ENCODE measurements at regions not wholly inside any gene's neighbourhood (a gene's known extent, or its start where the extent isn't known, plus 50 kb on each side); places are given as distances from the start of the nearest gene placed in this dataset.

DNA sequence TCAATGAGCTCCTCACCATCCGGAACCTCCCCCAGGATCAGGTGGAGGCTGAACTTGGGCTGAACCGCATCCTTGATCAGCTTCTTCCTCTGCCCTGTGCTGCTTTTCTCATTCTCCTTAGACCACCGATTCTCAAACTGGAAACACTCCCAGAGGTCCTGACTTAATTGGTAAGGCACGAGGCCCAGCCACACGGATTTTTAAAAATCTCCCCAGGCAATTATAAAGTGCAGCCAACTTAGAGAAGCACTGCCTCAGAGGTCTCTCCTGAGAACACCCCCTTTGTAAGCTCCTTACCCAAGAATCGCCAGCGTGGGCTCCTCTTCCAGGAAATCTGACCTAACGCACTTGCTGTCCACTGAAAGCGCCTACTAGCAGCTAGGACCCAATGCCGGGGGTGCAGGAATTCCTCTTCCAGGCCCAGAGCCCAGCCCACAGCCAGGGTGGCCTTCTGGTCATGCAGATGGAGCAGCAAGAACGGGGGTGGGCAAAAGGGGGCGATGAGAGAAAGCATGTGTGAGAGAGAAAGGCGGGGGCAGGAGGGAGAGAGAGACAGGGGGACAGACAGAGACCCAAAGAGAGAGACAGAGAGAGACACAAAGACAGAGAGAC lies 66.9 kb upstream of the CACNA1A start:
- no peaks in the 10 kb centered on the region for H4K20me1 ChIP-seq (ENCODE audit: insufficient read depth)
- DNase-seq (ENCODE audit: low read depth, low spot score) (no peak), ATAC-seq (no peak)
- RAD21 ChIA-PET (ENCODE audit: low non-redundant PET in 1 of 2, low total read pairs in 2 of 2, uncharacterized antibody in 2 of 2, unreplicated experiment in 2 of 2), result interaction anchor here in 1 of 2 experiments (0.7 kb wide), 2 partner anchors 108 to 128 kb away, joined by 3 to 8 read pairs; no protein-coding TSS in a partner anchor
- H3K9me3 ChIP-seq (ENCODE audit: control insufficient read depth in 1 of 2, insufficient read depth in 1 of 2, low read depth in 1 of 2, low read length in 2 of 2), result peaks cover 15 to 19% of the 10 kb centered on the region in 2 experiments; a peak in 3 of 4 replicates
- no peaks in the 10 kb centered on the region for H3K36me3 ChIP-seq (ENCODE audit: control insufficient read depth in 1 of 2, insufficient read depth in 2 of 2, low read length in 2 of 2)
- peaks cover 0 to 6% of the 10 kb centered on the region in 2 experiments; a peak in 1 of 4 replicates for H3K4me1 ChIP-seq (ENCODE audit: control insufficient read depth in 1 of 2, insufficient read depth in 2 of 2, low read length in 2 of 2)
- H3K27me3 ChIP-seq (ENCODE audit: insufficient read depth, low read length), result no peaks in the 10 kb centered on the region
- no peak overlapping the region for H3K4me2 ChIP-seq (ENCODE audit: low read length)
- no peak for TF ChIP-seq CEBPB (IDR thresholded peaks at IDR 0.05; ENCODE audit: low read depth)
- TF ChIP-seq EZH2phosphoT487 (IDR thresholded peaks at IDR 0.05; ENCODE audit: borderline replicate concordance), result no peak
- no peak for TF ChIP-seq TCF7L2 (IDR thresholded peaks at IDR 0.05; ENCODE audit: borderline replicate concordance, extremely low read depth, insufficient read depth, insufficient read length)
- no peak for TF ChIP-seq POLR2AphosphoS5 (IDR thresholded peaks at IDR 0.05; ENCODE audit: low read depth, low read length)
- TF ChIP-seq, protein P1, sequence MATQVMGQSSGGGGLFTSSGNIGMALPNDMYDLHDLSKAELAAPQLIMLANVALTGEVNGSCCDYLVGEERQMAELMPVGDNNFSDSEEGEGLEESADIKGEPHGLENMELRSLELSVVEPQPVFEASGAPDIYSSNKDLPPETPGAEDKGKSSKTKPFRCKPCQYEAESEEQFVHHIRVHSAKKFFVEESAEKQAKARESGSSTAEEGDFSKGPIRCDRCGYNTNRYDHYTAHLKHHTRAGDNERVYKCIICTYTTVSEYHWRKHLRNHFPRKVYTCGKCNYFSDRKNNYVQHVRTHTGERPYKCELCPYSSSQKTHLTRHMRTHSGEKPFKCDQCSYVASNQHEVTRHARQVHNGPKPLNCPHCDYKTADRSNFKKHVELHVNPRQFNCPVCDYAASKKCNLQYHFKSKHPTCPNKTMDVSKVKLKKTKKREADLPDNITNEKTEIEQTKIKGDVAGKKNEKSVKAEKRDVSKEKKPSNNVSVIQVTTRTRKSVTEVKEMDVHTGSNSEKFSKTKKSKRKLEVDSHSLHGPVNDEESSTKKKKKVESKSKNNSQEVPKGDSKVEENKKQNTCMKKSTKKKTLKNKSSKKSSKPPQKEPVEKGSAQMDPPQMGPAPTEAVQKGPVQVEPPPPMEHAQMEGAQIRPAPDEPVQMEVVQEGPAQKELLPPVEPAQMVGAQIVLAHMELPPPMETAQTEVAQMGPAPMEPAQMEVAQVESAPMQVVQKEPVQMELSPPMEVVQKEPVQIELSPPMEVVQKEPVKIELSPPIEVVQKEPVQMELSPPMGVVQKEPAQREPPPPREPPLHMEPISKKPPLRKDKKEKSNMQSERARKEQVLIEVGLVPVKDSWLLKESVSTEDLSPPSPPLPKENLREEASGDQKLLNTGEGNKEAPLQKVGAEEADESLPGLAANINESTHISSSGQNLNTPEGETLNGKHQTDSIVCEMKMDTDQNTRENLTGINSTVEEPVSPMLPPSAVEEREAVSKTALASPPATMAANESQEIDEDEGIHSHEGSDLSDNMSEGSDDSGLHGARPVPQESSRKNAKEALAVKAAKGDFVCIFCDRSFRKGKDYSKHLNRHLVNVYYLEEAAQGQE (IDR thresholded peaks at IDR 0.05; ENCODE audit: low read depth), result no peak
- TF ChIP-seq JUND (IDR thresholded peaks at IDR 0.05), result no peak
- no peak for TF ChIP-seq EZH2 (IDR thresholded peaks at IDR 0.05)
- no peak for TF ChIP-seq CBX3 (IDR thresholded peaks at IDR 0.05; ENCODE audit: low read depth)
- TF ChIP-seq ELF1 (IDR thresholded peaks at IDR 0.05; ENCODE audit: borderline replicate concordance, low read depth), result no peak
- CTCF ChIA-PET, result interaction anchor here (1.3 kb wide), 1 partner anchor 295 kb away, joined by 6 read pairs; no protein-coding TSS in a partner anchor
- no TSS peak for BruUV-seq (replicated peaks)
- no peaks in the 10 kb centered on the region for H3K9me2 ChIP-seq (ENCODE audit: insufficient read depth)
- POLR2A ChIA-PET, result no interaction called here
- no peak overlapping the region for H3K4me3 ChIP-seq (replicated peaks in 1 of 2; ENCODE audit: low read depth in 1 of 2, low read length in 2 of 2)
- H2AFZ ChIP-seq (ENCODE audit: low read depth, low read length, poor library complexity, severe bottlenecking), result no peak overlapping the region
- H3K27ac ChIP-seq (ENCODE audit: low read depth, low read length), result no peak overlapping the region
- intact Hi-C loops (cut with micrococcal nuclease), result no loop called here
- H3K79me2 ChIP-seq (ENCODE audit: insufficient read depth, low read length), result no peaks in the 10 kb centered on the region
- H3K9ac ChIP-seq (ENCODE audit: low read length), result no peak overlapping the region
